HEK293 (cell line): ENCODE measurements at regions not wholly inside any gene's neighbourhood (a gene's known extent, or its start where the extent isn't known, plus 50 kb on each side); places are given as distances from the start of the nearest gene placed in this dataset.

ENCODE experiments used
- CTCF ChIA-PET: fragments of 350-600 bp; formaldehyde crosslinking; extraction: SDS; loops from one replicate; lab custom pipeline; 2021; ENCODE audit warnings: antibody characterized with exemption; lab: Yijun Ruan, JAX
- POLR2A ChIA-PET: fragments of 300-600 bp; formaldehyde crosslinking; extraction: SDS; loops from one replicate; lab custom pipeline; 2020; ENCODE audit warnings: antibody characterized with exemption, inconsistent platforms; lab: Yijun Ruan, JAX
- H3K27ac ChIP-seq: fragments of 200-500 bp; sonication (Bioruptor generic); 2 replicates; pipeline ENCODE4 v1.5.1; 2014; ENCODE audit warnings: low read depth, low read length, control low read depth, inconsistent platforms; ENCODE audit errors: extremely low read depth
- H3K36me3 ChIP-seq, 2 experiments: fragments of 200-500 bp in 1 of 2; sonication (Bioruptor generic) in 1 of 2; 1 replicate in 1 of 2; 2 replicates in 1 of 2; pipeline ENCODE4 v1.5.1; 2014 to 2017; ENCODE audit warnings: inconsistent platforms in 2 of 2, low read length in 2 of 2; ENCODE audit not compliant: control insufficient read depth in 2 of 2, insufficient read depth in 1 of 2
- H3K4me1 ChIP-seq: fragments of 200-500 bp; sonication (Bioruptor generic); 2 replicates; pipeline ENCODE4 v1.5.1; 2014; ENCODE audit warnings: mild to moderate bottlenecking, low read length, inconsistent platforms; ENCODE audit not compliant: control insufficient read depth, insufficient read depth
- H3K4me3 ChIP-seq: 2 replicates; pipeline ENCODE4 v1.5.1; 2011; ENCODE audit warnings: low read depth, mild to moderate bottlenecking, control low read depth, low read length, moderate library complexity
- H3K9me3 ChIP-seq: fragments of 200-500 bp; sonication (Bioruptor generic); 2 replicates; pipeline ENCODE4 v1.5.1; 2014; ENCODE audit warnings: low read depth, low read length, inconsistent platforms; ENCODE audit not compliant: control insufficient read depth, insufficient read depth
- GFI1B ChIP-seq: fragments of 450-650 bp; formaldehyde crosslinking; IDR thresholded peaks from 2 replicates; pipeline ENCODE4 v1.5.1; 2016; ENCODE audit warnings: missing biosample characterization, missing genetic modification characterization
- HIC1 ChIP-seq: fragments of 450-650 bp; formaldehyde crosslinking; IDR thresholded peaks from 2 replicates; pipeline ENCODE4 v1.5.1; 2016; ENCODE audit warnings: missing biosample characterization, missing genetic modification characterization
- PATZ1 ChIP-seq: fragments of 450-650 bp; formaldehyde crosslinking; IDR thresholded peaks from 2 replicates; pipeline ENCODE4 v1.5.1; 2016; ENCODE audit warnings: missing biosample characterization, missing genetic modification characterization
- PRDM1 ChIP-seq: fragments of 450-650 bp; formaldehyde crosslinking; IDR thresholded peaks from 2 replicates; pipeline ENCODE4; 2016; ENCODE audit warnings: missing biosample characterization, missing genetic modification characterization
- SALL2 ChIP-seq: fragments of 450-650 bp; formaldehyde crosslinking; IDR thresholded peaks from 2 replicates; pipeline ENCODE4 v1.5.0; 2017; ENCODE audit warnings: missing biosample characterization, mild to moderate bottlenecking, missing genetic modification characterization, borderline replicate concordance
- WT1 ChIP-seq: fragments of 450-650 bp; formaldehyde crosslinking; IDR thresholded peaks from 2 replicates; pipeline ENCODE4 v1.5.1; 2016; ENCODE audit warnings: missing biosample characterization, missing genetic modification characterization
- ZFHX2 ChIP-seq: fragments of 450-650 bp; formaldehyde crosslinking; conservative IDR thresholded peaks from 2 replicates; pipeline ENCODE4 v1.5.1; 2016; ENCODE audit warnings: missing biosample characterization, missing genetic modification characterization
- ZIC2 ChIP-seq: fragments of 450-650 bp; formaldehyde crosslinking; IDR thresholded peaks from 2 replicates; pipeline ENCODE4 v1.5.1; 2016; ENCODE audit warnings: missing biosample characterization, missing genetic modification characterization
- ZNF140 ChIP-seq: fragments of 450-650 bp; formaldehyde crosslinking; IDR thresholded peaks from 2 replicates; pipeline ENCODE4 v1.5.1; 2016; ENCODE audit warnings: missing biosample characterization, missing genetic modification characterization
- ZNF155 ChIP-seq: fragments of 450-650 bp; formaldehyde crosslinking; IDR thresholded peaks from 2 replicates; pipeline ENCODE4 v1.5.1; 2016; ENCODE audit warnings: missing biosample characterization, missing genetic modification characterization
- ZNF169 ChIP-seq: fragments of 450-650 bp; formaldehyde crosslinking; IDR thresholded peaks from 2 replicates; pipeline ENCODE4 v1.5.1; 2016; ENCODE audit warnings: missing biosample characterization, missing genetic modification characterization
- ZNF341 ChIP-seq: fragments of 450-650 bp; formaldehyde crosslinking; IDR thresholded peaks from 2 replicates; pipeline ENCODE4; 2016; ENCODE audit warnings: low read depth, missing biosample characterization, missing genetic modification characterization
- ZNF394 ChIP-seq: fragments of 450-650 bp; formaldehyde crosslinking; IDR thresholded peaks from 2 replicates; pipeline ENCODE4 v1.5.1; 2016; ENCODE audit warnings: missing biosample characterization, missing genetic modification characterization, mild to moderate bottlenecking, moderate library complexity, borderline replicate concordance
- ZNF529 ChIP-seq: fragments of 450-650 bp; formaldehyde crosslinking; IDR thresholded peaks from 2 replicates; pipeline ENCODE4 v1.5.1; 2017; ENCODE audit warnings: missing genetic modification characterization, missing biosample characterization; ENCODE audit not compliant: insufficient replicate concordance
- ZNF548 ChIP-seq: fragments of 450-650 bp; formaldehyde crosslinking; IDR thresholded peaks from 2 replicates; pipeline ENCODE4 v1.5.1; 2016; ENCODE audit warnings: missing biosample characterization, missing genetic modification characterization
- ZNF555 ChIP-seq: fragments of 450-650 bp; formaldehyde crosslinking; conservative IDR thresholded peaks from 2 replicates; pipeline ENCODE4 v1.5.1; 2017; ENCODE audit warnings: missing biosample characterization, mild to moderate bottlenecking, missing genetic modification characterization, inconsistent platforms
- ZNF621 ChIP-seq: fragments of 450-650 bp; formaldehyde crosslinking; IDR thresholded peaks from 2 replicates; pipeline ENCODE4 v1.5.1; 2017; ENCODE audit warnings: missing biosample characterization, missing genetic modification characterization
- ZNF645 ChIP-seq: fragments of 450-650 bp; formaldehyde crosslinking; IDR thresholded peaks from 2 replicates; pipeline ENCODE4; 2016; ENCODE audit warnings: missing biosample characterization, missing genetic modification characterization
- ZNF654 ChIP-seq: fragments of 450-650 bp; formaldehyde crosslinking; IDR thresholded peaks from 2 replicates; pipeline ENCODE4 v1.5.1; 2016; ENCODE audit warnings: low read depth, missing biosample characterization, missing genetic modification characterization
- ZNF670 ChIP-seq: fragments of 450-650 bp; formaldehyde crosslinking; IDR thresholded peaks from 2 replicates; pipeline ENCODE4 v1.5.1; 2016; ENCODE audit warnings: missing biosample characterization, missing genetic modification characterization, low read depth
- ZNF701 ChIP-seq: fragments of 450-650 bp; formaldehyde crosslinking; IDR thresholded peaks from 2 replicates; pipeline ENCODE4 v1.5.1; 2016; ENCODE audit warnings: missing biosample characterization, missing genetic modification characterization
- ZNF704 ChIP-seq: fragments of 450-650 bp; formaldehyde crosslinking; IDR thresholded peaks from 2 replicates; pipeline ENCODE4 v1.5.1; 2016; ENCODE audit warnings: missing biosample characterization, missing genetic modification characterization

GRCh38 chr16:73549984-73550631 is 502.2 kb upstream of the ZFHX3 start:
- ChIA-PET CTCF (interaction anchor here (0.7 to 0.8 kb wide), 2 partner anchors 252 to 1077 kb away, joined by 3 to 5 read pairs; no protein-coding TSS in a partner anchor), POLR2A (interaction anchor here (1.1 kb wide), 1 partner anchor 10 kb away, joined by 3 read pairs; no protein-coding TSS in a partner anchor)
- no peaks in the 10 kb centered on the region for H3K36me3 ChIP-seq
- H3K9me3 ChIP-seq: no peaks in the 10 kb centered on the region
- TF ChIP-seq ZNF645 (tag by site-specific recombination) (no peak), ZNF555 (no peak), PRDM1 (tag by site-specific recombination) (no peak), HIC1 (tag by site-specific recombination) (no peak), SALL2 (tag by site-specific recombination) (no peak), ZFHX2 (tag by site-specific recombination) (no peak), ZNF529 (tag by site-specific recombination) (no peak), ZNF548 (no peak), GFI1B (tag by site-specific recombination) (no peak), ZNF169 (tag by site-specific recombination) (no peak), ZNF654 (tag by site-specific recombination) (no peak)
- H3K4me1 ChIP-seq: no peaks in the 10 kb centered on the region
- H3K27ac ChIP-seq: no peak overlapping the region
- H3K4me3 ChIP-seq: no peak overlapping the region

GRCh38 chr16:73547552-73548403 is 499.9 kb upstream of the ZFHX3 start:
- Histone ChIP-seq H3K36me3 (no peaks in the 10 kb centered on the region), H3K9me3 (no peaks in the 10 kb centered on the region), H3K27ac (no peak overlapping the region), H3K4me3 (no peak overlapping the region), H3K4me1 (no peaks in the 10 kb centered on the region)
- TF ChIP-seq ZNF670 (tag by site-specific recombination): no peak
- TF ChIP-seq ZNF701 (tag by site-specific recombination): no peak
- no peak for TF ChIP-seq ZNF155
- TF ChIP-seq ZNF704 (tag by site-specific recombination): no peak
- TF ChIP-seq WT1 (tag by site-specific recombination): no peak
- TF ChIP-seq ZNF394 (tag by site-specific recombination): no peak
- no peak for TF ChIP-seq ZNF140 (tag by site-specific recombination)
- no peak for TF ChIP-seq ZIC2 (tag by site-specific recombination)
- TF ChIP-seq PATZ1 (tag by site-specific recombination): no peak
- TF ChIP-seq ZNF621 (tag by site-specific recombination): no peak
- TF ChIP-seq ZNF341 (tag by site-specific recombination): no peak
- ChIA-PET CTCF (interaction anchor here (0.6 kb wide), 2 partner anchors 16 to 333 kb away, joined by 3 read pairs; no protein-coding TSS in a partner anchor), POLR2A (no interaction called here)
